H9 (cell line): ENCODE measurements at regions not wholly inside any gene's neighbourhood (a gene's known extent, or its start where the extent isn't known, plus 50 kb on each side); places are given as distances from the start of the nearest gene placed in this dataset.

Experiments
- DNase-seq: peaks from one replicate; pipeline ENCODE4 v3.0.0-alpha.2; 2017
- H2AFZ ChIP-seq: one replicate; pipeline ENCODE4 v1.6.1; 2013; ENCODE audit warnings: mild to moderate bottlenecking, low read length, control low read depth, moderate library complexity
- H2AK5ac ChIP-seq: 2 replicates; pipeline ENCODE4 v1.6.1; 2013; ENCODE audit warnings: low read length, control low read depth, mixed read lengths; ENCODE audit not compliant: insufficient read length
- H2BK120ac ChIP-seq: one replicate; pipeline ENCODE4 v1.6.1; 2013; ENCODE audit warnings: low read depth, mild to moderate bottlenecking, low read length, control low read depth, inconsistent platforms; ENCODE audit not compliant: poor library complexity, severe bottlenecking
- H2BK12ac ChIP-seq: 2 replicates; pipeline ENCODE4 v1.6.1; 2013; ENCODE audit warnings: low read length, control low read depth, mixed read lengths, low read depth; ENCODE audit not compliant: insufficient read length
- H2BK15ac ChIP-seq: 2 replicates; pipeline ENCODE4 v1.6.1; 2013; ENCODE audit warnings: low read depth, low read length, control low read depth
- H2BK20ac ChIP-seq: one replicate; pipeline ENCODE4 v1.6.1; 2013; ENCODE audit warnings: low read depth, mild to moderate bottlenecking, low read length, control low read depth, inconsistent platforms; ENCODE audit not compliant: poor library complexity, severe bottlenecking
- H2BK5ac ChIP-seq: 2 replicates; pipeline ENCODE4 v1.6.1; 2013; ENCODE audit warnings: low read length, control low read depth, mixed read lengths; ENCODE audit not compliant: insufficient read length
- H3K14ac ChIP-seq: 2 replicates; pipeline ENCODE4 v1.6.1; 2013; ENCODE audit warnings: low read length, control low read depth; ENCODE audit not compliant: insufficient read depth
- H3K18ac ChIP-seq: 2 replicates; pipeline ENCODE4 v1.6.1; 2013; ENCODE audit warnings: low read depth, mild to moderate bottlenecking, mixed read lengths, low read length, control low read depth; ENCODE audit not compliant: insufficient read length
- H3K23ac ChIP-seq: 2 replicates; pipeline ENCODE4 v1.6.1; 2013; ENCODE audit warnings: low read length, control low read depth, mixed read lengths, low read depth; ENCODE audit not compliant: insufficient read length
- H3K23me2 ChIP-seq: 2 replicates; pipeline ENCODE4 v1.6.1; 2013; ENCODE audit warnings: low read depth, mild to moderate bottlenecking, mixed read lengths, low read length, control low read depth; ENCODE audit not compliant: insufficient read length, poor library complexity, severe bottlenecking
- H3K27ac ChIP-seq: 2 replicates; pipeline ENCODE4 v1.5.1; 2013; ENCODE audit warnings: low read length, control low read depth, mixed read lengths, low read depth; ENCODE audit not compliant: insufficient read length
- H3K27me3 ChIP-seq: 2 replicates; pipeline ENCODE4 v1.6.1; 2013; ENCODE audit warnings: low read length, control low read depth, inconsistent platforms; ENCODE audit not compliant: insufficient read depth
- H3K4ac ChIP-seq: 2 replicates; pipeline ENCODE4 v1.6.1; 2013; ENCODE audit warnings: low read depth, mild to moderate bottlenecking, control low read depth, inconsistent platforms, low read length, moderate library complexity
- H3K4me1 ChIP-seq: 2 replicates; pipeline ENCODE4 v1.6.1; 2013; ENCODE audit warnings: low read length, control low read depth, inconsistent platforms; ENCODE audit not compliant: insufficient read depth
- H3K4me2 ChIP-seq: 2 replicates; pipeline ENCODE4 v1.6.1; 2013; ENCODE audit warnings: low read length, control low read depth, mixed read lengths; ENCODE audit not compliant: insufficient read length, insufficient read depth
- H3K56ac ChIP-seq: 2 replicates; pipeline ENCODE4 v1.6.1; 2013; ENCODE audit warnings: low read depth, mild to moderate bottlenecking, mixed read lengths, low read length, control low read depth; ENCODE audit not compliant: insufficient read length
- H3K79me1 ChIP-seq: 2 replicates; pipeline ENCODE4 v1.6.1; 2013; ENCODE audit warnings: low read depth, mild to moderate bottlenecking, moderate library complexity, low read length, control low read depth, inconsistent platforms; ENCODE audit not compliant: insufficient read depth, poor library complexity, severe bottlenecking
- H3K79me2 ChIP-seq: 2 replicates; pipeline ENCODE4 v1.6.1; 2013; ENCODE audit warnings: low read length, control low read depth, inconsistent platforms; ENCODE audit not compliant: insufficient read depth
- H3K9ac ChIP-seq: 2 replicates; pipeline ENCODE4 v1.6.1; 2013; ENCODE audit warnings: low read length, control low read depth, mixed read lengths; ENCODE audit not compliant: insufficient read length; ENCODE audit errors: extremely low read depth
- H3K9me3 ChIP-seq: one replicate; pipeline ENCODE4 v1.6.1; 2013; ENCODE audit warnings: low read depth, low read length, inconsistent platforms; ENCODE audit not compliant: control insufficient read depth
- H3T11ph ChIP-seq: one replicate; pipeline ENCODE4 v1.6.1; 2013; ENCODE audit warnings: mild to moderate bottlenecking, low read length, control low read depth, inconsistent platforms
- H4K20me1 ChIP-seq: one replicate; pipeline ENCODE4 v1.6.1; 2013; ENCODE audit not compliant: control insufficient read depth, insufficient read length, insufficient read depth
- H4K5ac ChIP-seq: 2 replicates; pipeline ENCODE4 v1.6.1; 2013; ENCODE audit warnings: low read depth, mild to moderate bottlenecking, mixed read lengths, low read length, control low read depth; ENCODE audit not compliant: insufficient read length
- H4K8ac ChIP-seq: replicated peaks from 2 replicates; pipeline ENCODE4 v1.6.1; 2013; ENCODE audit warnings: low read length, control low read depth, mixed read lengths, low read depth; ENCODE audit not compliant: insufficient read length
- H4K91ac ChIP-seq: 2 replicates; pipeline ENCODE4 v1.6.1; 2013; ENCODE audit warnings: low read depth, mild to moderate bottlenecking, moderate library complexity, mixed read lengths, low read length, control low read depth; ENCODE audit not compliant: insufficient read length
- H3K27ac Mint-ChIP-seq, 3 experiments: 2 replicates in 2 of 3; 3 replicates in 1 of 3; pipeline ENCODE4 v1.8.0; 2020 to 2021; ENCODE audit warnings: mixed read lengths in 3 of 3, mild to moderate bottlenecking in 1 of 3, moderate library complexity in 1 of 3
- H3K27me3 Mint-ChIP-seq: 2 replicates; pipeline ENCODE4 v1.8.0; 2021; ENCODE audit warnings: low read depth, mild to moderate bottlenecking, moderate library complexity, mixed read lengths
- H3K36me3 Mint-ChIP-seq, 3 experiments: 2 replicates in 2 of 3; 3 replicates in 1 of 3; pipeline ENCODE4 v1.8.0; 2020 to 2021; ENCODE audit warnings: low read depth in 3 of 3, mixed read lengths in 3 of 3; ENCODE audit not compliant: insufficient read depth in 1 of 3
- H3K4me1 Mint-ChIP-seq, 2 experiments: 2 replicates each; pipeline ENCODE4 v1.8.0; 2020; ENCODE audit warnings: mixed read lengths in 2 of 2
- H3K4me3 Mint-ChIP-seq, 2 experiments: 2 replicates in 1 of 2; 3 replicates in 1 of 2; pipeline ENCODE4 v1.8.0; 2020 to 2021; ENCODE audit warnings: mild to moderate bottlenecking in 2 of 2, mixed read lengths in 2 of 2, moderate library complexity in 1 of 2
- H3K9me3 Mint-ChIP-seq, 2 experiments: 2 replicates in 1 of 2; 3 replicates in 1 of 2; pipeline ENCODE4 v1.8.0; 2020; ENCODE audit warnings: mild to moderate bottlenecking in 2 of 2, mixed read lengths in 2 of 2, moderate library complexity in 1 of 2
- CTCF ChIP-seq: fragments of 200-600 bp; sonication (generic); conservative IDR thresholded peaks from 3 replicates; pipeline ENCODE4 v1.8.0; 2021; ENCODE audit warnings: antibody characterized with exemption, mild to moderate bottlenecking
- WGBS: extraction: QIAGEN DNeasy Blood & Tissue Kit; methylation state at CpG from one replicate; pipeline ENCODE4 v1.1.7; 2013; ENCODE audit warnings: missing lambda C conversion rate, low lambda C conversion rate, mixed read lengths; ENCODE audit not compliant: insufficient read length; ENCODE audit errors: extremely low coverage; 5-methylcytosine and 5-hydroxymethylcytosine counted together

GRCh38 chr5:167780177-167780576 is 511.3 kb upstream of the WWC1 start:
- TF ChIP-seq CTCF = no peak
- no peaks in the 10 kb centered on the region for H3K27me3 Mint-ChIP-seq
- Histone ChIP-seq H3K4me2 (no peak overlapping the region), H2BK12ac (no peak overlapping the region), H3T11ph (no peak overlapping the region), H3K4me1 (no peaks in the 10 kb centered on the region), H4K91ac (no peak overlapping the region), H3K23me2 (no peaks in the 10 kb centered on the region), H2AK5ac (no peak overlapping the region), H4K5ac (no peak overlapping the region), H2BK5ac (no peak overlapping the region), H4K8ac (no peak overlapping the region), H3K9me3 (no peaks in the 10 kb centered on the region), H3K14ac (no peak overlapping the region), H2BK15ac (no peak overlapping the region), H3K79me2 (no peaks in the 10 kb centered on the region), H3K23ac (no peak overlapping the region), H3K27me3 (no peaks in the 10 kb centered on the region), H4K20me1 (no peaks in the 10 kb centered on the region), H3K79me1 (no peaks in the 10 kb centered on the region), H3K56ac (no peak overlapping the region), H3K18ac (no peak overlapping the region), H3K27ac (no peak overlapping the region), H3K9ac (no peak overlapping the region), H2BK120ac (no peak overlapping the region), H2BK20ac (no peak overlapping the region), H3K4ac (no peak overlapping the region), H2AFZ (no peak overlapping the region)
- H3K9me3 Mint-ChIP-seq = no peaks in the 10 kb centered on the region
- no CpG with 5 or more reads among the region's 6 CpGs for WGBS
- DNase-seq = no peak
- H3K4me1 Mint-ChIP-seq = peaks cover 2 to 6% of the 10 kb centered on the region in 2 experiments
- no peak overlapping the region for H3K27ac Mint-ChIP-seq
- no peak overlapping the region for H3K4me3 Mint-ChIP-seq
- H3K36me3 Mint-ChIP-seq = no peaks in the 10 kb centered on the region
